IMR-90 (cell line): ENCODE measurements at regions not wholly inside any gene's neighbourhood (a gene's known extent, or its start where the extent isn't known, plus 50 kb on each side); places are given as distances from the start of the nearest gene placed in this dataset.

Experiments
- ATAC-seq: fragments of 200-7000 bp; cut with Tn5 transposase; 2 replicates; pipeline ENCODE4 v1.9.1; 2020; ENCODE audit warnings: low read depth, mild to moderate bottlenecking, moderate library complexity
- BruUV-seq: library from RNA; stranded (reverse); fragments of 400-500 nt; replicated peaks from 2 replicates; lab custom pipeline; 2021; lab: Mats Ljungman, UMichigan
- CTCF ChIA-PET: fragments of 300-600 bp; formaldehyde crosslinking; extraction: SDS; loops from one replicate; lab custom pipeline; 2021; ENCODE audit warnings: antibody characterized with exemption; lab: Yijun Ruan, JAX
- POLR2A ChIA-PET: fragments of 300-600 bp; sonication (Branson Sonifier 250); formaldehyde crosslinking; loops from one replicate; lab custom pipeline; 2022; ENCODE audit warnings: antibody characterized with exemption; ENCODE audit not compliant: unreplicated experiment; lab: Charles Lee
- DNase-seq: peaks from one replicate; pipeline ENCODE4 v3.0.0; 2013
- H2AFZ ChIP-seq: replicated peaks from 2 replicates; pipeline ENCODE3; 2013; ENCODE audit warnings: low read length, mild to moderate bottlenecking; ENCODE audit not compliant: poor library complexity
- H2AK5ac ChIP-seq: 2 replicates; pipeline ENCODE4 v1.6.1; 2013; ENCODE audit warnings: low read depth, low read length, inconsistent platforms
- H2AK9ac ChIP-seq: replicated peaks from 2 replicates; pipeline ENCODE3; 2013; ENCODE audit warnings: mild to moderate bottlenecking, low read depth, low read length, moderate library complexity; ENCODE audit not compliant: poor library complexity
- H2BK120ac ChIP-seq: 2 replicates; pipeline ENCODE4 v1.6.1; 2013; ENCODE audit warnings: low read depth, low read length, inconsistent platforms
- H2BK15ac ChIP-seq: 3 replicates; pipeline ENCODE4 v1.6.1; 2013; ENCODE audit warnings: low read depth, low read length, inconsistent platforms
- H2BK20ac ChIP-seq: 2 replicates; pipeline ENCODE4 v1.6.1; 2013; ENCODE audit warnings: low read depth, mild to moderate bottlenecking, inconsistent platforms, low read length, moderate library complexity
- H2BK5ac ChIP-seq: 2 replicates; pipeline ENCODE4 v1.6.1; 2013; ENCODE audit warnings: mild to moderate bottlenecking, low read depth, low read length, inconsistent platforms; ENCODE audit not compliant: poor library complexity, severe bottlenecking
- H3K14ac ChIP-seq: replicated peaks from 2 replicates; pipeline ENCODE4 v1.6.1; 2013; ENCODE audit warnings: low read depth, low read length, inconsistent platforms
- H3K18ac ChIP-seq: 2 replicates; pipeline ENCODE4 v1.6.1; 2013; ENCODE audit warnings: low read depth, low read length, control low read depth
- H3K23ac ChIP-seq: 2 replicates; pipeline ENCODE4 v1.6.1; 2013; ENCODE audit warnings: low read depth, low read length, inconsistent platforms
- H3K27ac ChIP-seq: 2 replicates; pipeline ENCODE4 v1.5.1; 2013; ENCODE audit warnings: mild to moderate bottlenecking, control low read depth, low read length; ENCODE audit not compliant: insufficient read depth
- H3K27me3 ChIP-seq: 2 replicates; pipeline ENCODE4 v1.6.1; 2013; ENCODE audit warnings: low read length; ENCODE audit not compliant: control insufficient read depth, insufficient read depth
- H3K36me3 ChIP-seq: 2 replicates; pipeline ENCODE4 v1.6.1; 2013; ENCODE audit warnings: low read length, mixed read lengths; ENCODE audit not compliant: control insufficient read depth, insufficient read depth
- H3K4ac ChIP-seq: 2 replicates; pipeline ENCODE4 v1.6.1; 2013; ENCODE audit warnings: low read depth, low read length, inconsistent platforms
- H3K4me1 ChIP-seq: 2 replicates; pipeline ENCODE4 v1.6.1; 2013; ENCODE audit warnings: low read length, mixed read lengths; ENCODE audit not compliant: control insufficient read depth, insufficient read depth
- H3K4me2 ChIP-seq: 2 replicates; pipeline ENCODE4 v1.6.1; 2013; ENCODE audit warnings: low read depth, mild to moderate bottlenecking, control low read depth, low read length, moderate library complexity
- H3K4me3 ChIP-seq: 2 replicates; pipeline ENCODE4 v1.5.1; 2013; ENCODE audit warnings: low read depth, mild to moderate bottlenecking, control low read depth, low read length, moderate library complexity; ENCODE audit not compliant: insufficient read depth
- H3K56ac ChIP-seq: 2 replicates; pipeline ENCODE4 v1.6.1; 2013; ENCODE audit warnings: low read length, inconsistent platforms; ENCODE audit not compliant: insufficient read depth; ENCODE audit errors: extremely low read depth
- H3K79me1 ChIP-seq, 2 experiments: 2 replicates each; pipeline ENCODE4 v1.6.1; 2013; ENCODE audit warnings: low read length in 2 of 2, inconsistent platforms in 1 of 2, low read depth in 1 of 2
- H3K9ac ChIP-seq: 2 replicates; pipeline ENCODE4 v1.6.1; 2013; ENCODE audit warnings: low read depth, low read length, control low read depth
- H3K9me1 ChIP-seq: 2 replicates; pipeline ENCODE4 v1.6.1; 2013; ENCODE audit warnings: low read length, inconsistent platforms; ENCODE audit not compliant: insufficient read depth
- H3K9me3 ChIP-seq: 2 replicates; pipeline ENCODE4 v1.6.1; 2013; ENCODE audit warnings: low read length; ENCODE audit not compliant: control insufficient read depth, insufficient read depth
- H4K20me1 ChIP-seq: 2 replicates; pipeline ENCODE4 v1.6.1; 2013; ENCODE audit warnings: low read length, inconsistent platforms; ENCODE audit not compliant: insufficient read depth
- H4K5ac ChIP-seq: 2 replicates; pipeline ENCODE4 v1.6.1; 2013; ENCODE audit warnings: mild to moderate bottlenecking, low read depth, low read length, control low read depth
- H4K8ac ChIP-seq, 2 experiments: 2 replicates each; pipeline ENCODE4 v1.6.1; 2013; ENCODE audit warnings: low read depth in 2 of 2, low read length in 2 of 2, control low read depth in 1 of 2, inconsistent platforms in 1 of 2
- H4K91ac ChIP-seq: 2 replicates; pipeline ENCODE4 v1.6.1; 2013; ENCODE audit warnings: low read depth, low read length, inconsistent platforms; ENCODE audit not compliant: insufficient read depth
- BHLHE40 ChIP-seq: fragments of 150-350 bp; IDR thresholded peaks from 2 replicates; pipeline ENCODE4 v1.6.1; 2016; ENCODE audit warnings: mild to moderate bottlenecking, low read depth, low read length
- CEBPB ChIP-seq: IDR thresholded peaks from 2 replicates; pipeline ENCODE4 v1.6.1; 2012; ENCODE audit warnings: low read depth, low read length, improper control_type of control experiment
- FOS ChIP-seq: fragments of 150-350 bp; IDR thresholded peaks from 2 replicates; pipeline ENCODE4 v1.6.1; 2016; ENCODE audit warnings: low read depth, low read length
- MAFK ChIP-seq: IDR thresholded peaks from 2 replicates; pipeline ENCODE4 v1.6.1; 2012; ENCODE audit warnings: low read depth, low read length, improper control_type of control experiment
- MAZ ChIP-seq: IDR thresholded peaks from 2 replicates; pipeline ENCODE4 v1.6.1; 2012; ENCODE audit warnings: low read depth, mild to moderate bottlenecking, low read length, improper control_type of control experiment, moderate library complexity, borderline replicate concordance
- MXI1 ChIP-seq: IDR thresholded peaks from 2 replicates; pipeline ENCODE4 v1.6.1; 2012; ENCODE audit warnings: low read depth, mild to moderate bottlenecking, low read length, moderate library complexity, borderline replicate concordance
- NFE2L2 ChIP-seq: fragments of 150-350 bp; IDR thresholded peaks from 2 replicates; pipeline ENCODE4 v1.6.1; 2016; ENCODE audit warnings: low read depth, mild to moderate bottlenecking, low read length
- POLR2A ChIP-seq: IDR thresholded peaks from 2 replicates; pipeline ENCODE4 v1.6.1; 2012; ENCODE audit warnings: mild to moderate bottlenecking, low read depth, low read length
- RAD21 ChIP-seq: IDR thresholded peaks from 2 replicates; pipeline ENCODE4 v1.6.1; 2012; ENCODE audit warnings: low read length, improper control_type of control experiment
- RFX5 ChIP-seq: IDR thresholded peaks from 2 replicates; pipeline ENCODE4 v1.8.0; 2012; ENCODE audit warnings: low read depth, mild to moderate bottlenecking, low read length, moderate library complexity
- SMC3 ChIP-seq: fragments of 150-350 bp; IDR thresholded peaks from 2 replicates; pipeline ENCODE4 v1.6.1; 2016; ENCODE audit warnings: low read depth, mild to moderate bottlenecking, antibody characterized with exemption, low read length, moderate library complexity
- WGBS, 2 experiments: methylation state at CpG; one replicate each; pipeline versions ENCODE4 v1.1.5 to v1.1.7; 2013; ENCODE audit warnings: missing lambda C conversion rate in 2 of 2; ENCODE audit not compliant: insufficient read length in 1 of 2; ENCODE audit errors: extremely low coverage in 2 of 2; 5-methylcytosine and 5-hydroxymethylcytosine counted together
- dilution Hi-C: fragments of 300-500 bp; cut with HindIII; formaldehyde crosslinking; loops from one replicate; pipeline ENCODE4 v1.14.3; 2018; ENCODE audit warnings: low sequenced_read_pairs; ENCODE audit not compliant: unreplicated experiment
- in situ Hi-C: fragments of 300-500 bp; cut with MboI; formaldehyde crosslinking; loops from 3 replicates; pipeline ENCODE4 v1.14.3; 2019; ENCODE audit warnings: low sequenced_read_pairs, inconsistent platforms, mixed read lengths
- intact Hi-C: fragments of 100-400 bp; cut with micrococcal nuclease; formaldehyde crosslinking; loops from 2 replicates; pipeline ENCODE4 v1.10.0; 2022
- TF ChIP-seq, protein P1 (sequence below): fragments of 150-350 bp; IDR thresholded peaks from 2 replicates; pipeline ENCODE4 v1.6.1; 2017; ENCODE audit warnings: mild to moderate bottlenecking, antibody characterized with exemption, low read length, low read depth
- TF ChIP-seq, protein P2 (sequence below): conservative IDR thresholded peaks from 2 replicates; pipeline ENCODE4 v1.5.1; 2012; ENCODE audit warnings: mild to moderate bottlenecking, low read depth, low read length, improper control_type of control experiment
- TF ChIP-seq, protein P3 (sequence below): fragments of 150-350 bp; IDR thresholded peaks from 2 replicates; pipeline ENCODE4 v1.6.1; 2016; ENCODE audit warnings: low read depth, mild to moderate bottlenecking, low read length, moderate library complexity, borderline replicate concordance

DNA sequence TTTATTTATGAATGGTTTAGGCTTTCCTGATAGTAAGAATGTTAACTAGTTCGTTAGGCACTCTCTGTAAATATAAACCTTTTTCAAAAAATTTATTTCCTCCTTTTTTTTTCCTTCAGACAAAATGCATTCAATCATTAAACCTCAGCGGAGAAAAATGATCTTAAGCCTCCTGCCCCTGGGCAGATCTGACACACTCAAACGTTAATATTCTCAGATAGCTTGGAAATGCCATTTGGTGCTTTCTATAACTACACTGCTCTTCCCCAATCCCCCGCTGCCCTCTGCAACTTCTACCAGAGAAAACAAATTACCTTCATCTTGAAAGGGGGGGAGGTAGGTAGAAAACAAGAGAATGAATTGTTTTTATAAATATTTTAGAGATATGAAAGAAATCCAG is 521.2 kb downstream of the MED13L start:
- H3K4me1 ChIP-seq: no peaks in the 10 kb centered on the region
- no peak overlapping the region for H3K4me2 ChIP-seq
- H3K27me3 ChIP-seq: peaks cover 11% of the 10 kb centered on the region
- no CpG with 5 or more reads among the region's 4 CpGs for WGBS, 2 experiments
- H3K79me1 ChIP-seq: no peaks in the 10 kb centered on the region
- intact Hi-C loops (no loop called here), in situ Hi-C loops (loop anchor here (5.0 to 25.0 kb wide), 2 partner anchors 1079 to 1769 kb away; no protein-coding TSS in a partner anchor), dilution Hi-C loops (no loop called here)
- no peak overlapping the region for H2BK5ac ChIP-seq
- no peak overlapping the region for H3K27ac ChIP-seq
- H3K14ac ChIP-seq: no peak overlapping the region
- H2BK20ac ChIP-seq: no peak overlapping the region
- no peak overlapping the region for H4K91ac ChIP-seq
- no peak overlapping the region for H2AK9ac ChIP-seq
- H3K23ac ChIP-seq: no peak overlapping the region
- no peaks in the 10 kb centered on the region for H3K36me3 ChIP-seq
- no peaks in the 10 kb centered on the region for H3K9me3 ChIP-seq
- BruUV-seq: no TSS peak
- no peak overlapping the region for H3K56ac ChIP-seq
- no peak overlapping the region for H3K4ac ChIP-seq
- no peak overlapping the region for H4K8ac ChIP-seq
- TF ChIP-seq, protein P1, sequence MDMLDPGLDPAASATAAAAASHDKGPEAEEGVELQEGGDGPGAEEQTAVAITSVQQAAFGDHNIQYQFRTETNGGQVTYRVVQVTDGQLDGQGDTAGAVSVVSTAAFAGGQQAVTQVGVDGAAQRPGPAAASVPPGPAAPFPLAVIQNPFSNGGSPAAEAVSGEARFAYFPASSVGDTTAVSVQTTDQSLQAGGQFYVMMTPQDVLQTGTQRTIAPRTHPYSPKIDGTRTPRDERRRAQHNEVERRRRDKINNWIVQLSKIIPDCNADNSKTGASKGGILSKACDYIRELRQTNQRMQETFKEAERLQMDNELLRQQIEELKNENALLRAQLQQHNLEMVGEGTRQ: no peak
- TF ChIP-seq FOS (no peak), SMC3 (no peak), MAFK (no peak), MXI1 (no peak), MAZ (no peak), NFE2L2 (no peak), RAD21 (no peak), RFX5 (no peak), POLR2A (no peak), BHLHE40 (no peak), CEBPB (no peak)
- TF ChIP-seq, protein P2, sequence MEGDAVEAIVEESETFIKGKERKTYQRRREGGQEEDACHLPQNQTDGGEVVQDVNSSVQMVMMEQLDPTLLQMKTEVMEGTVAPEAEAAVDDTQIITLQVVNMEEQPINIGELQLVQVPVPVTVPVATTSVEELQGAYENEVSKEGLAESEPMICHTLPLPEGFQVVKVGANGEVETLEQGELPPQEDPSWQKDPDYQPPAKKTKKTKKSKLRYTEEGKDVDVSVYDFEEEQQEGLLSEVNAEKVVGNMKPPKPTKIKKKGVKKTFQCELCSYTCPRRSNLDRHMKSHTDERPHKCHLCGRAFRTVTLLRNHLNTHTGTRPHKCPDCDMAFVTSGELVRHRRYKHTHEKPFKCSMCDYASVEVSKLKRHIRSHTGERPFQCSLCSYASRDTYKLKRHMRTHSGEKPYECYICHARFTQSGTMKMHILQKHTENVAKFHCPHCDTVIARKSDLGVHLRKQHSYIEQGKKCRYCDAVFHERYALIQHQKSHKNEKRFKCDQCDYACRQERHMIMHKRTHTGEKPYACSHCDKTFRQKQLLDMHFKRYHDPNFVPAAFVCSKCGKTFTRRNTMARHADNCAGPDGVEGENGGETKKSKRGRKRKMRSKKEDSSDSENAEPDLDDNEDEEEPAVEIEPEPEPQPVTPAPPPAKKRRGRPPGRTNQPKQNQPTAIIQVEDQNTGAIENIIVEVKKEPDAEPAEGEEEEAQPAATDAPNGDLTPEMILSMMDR: no peak
- TF ChIP-seq, protein P3, sequence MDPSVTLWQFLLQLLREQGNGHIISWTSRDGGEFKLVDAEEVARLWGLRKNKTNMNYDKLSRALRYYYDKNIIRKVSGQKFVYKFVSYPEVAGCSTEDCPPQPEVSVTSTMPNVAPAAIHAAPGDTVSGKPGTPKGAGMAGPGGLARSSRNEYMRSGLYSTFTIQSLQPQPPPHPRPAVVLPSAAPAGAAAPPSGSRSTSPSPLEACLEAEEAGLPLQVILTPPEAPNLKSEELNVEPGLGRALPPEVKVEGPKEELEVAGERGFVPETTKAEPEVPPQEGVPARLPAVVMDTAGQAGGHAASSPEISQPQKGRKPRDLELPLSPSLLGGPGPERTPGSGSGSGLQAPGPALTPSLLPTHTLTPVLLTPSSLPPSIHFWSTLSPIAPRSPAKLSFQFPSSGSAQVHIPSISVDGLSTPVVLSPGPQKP: no peak
- no peak overlapping the region for H3K9ac ChIP-seq
- H4K20me1 ChIP-seq: no peaks in the 10 kb centered on the region
- no peaks in the 10 kb centered on the region for H3K9me1 ChIP-seq
- no peak overlapping the region for H3K4me3 ChIP-seq
- H2BK15ac ChIP-seq: no peak overlapping the region
- POLR2A ChIA-PET: no interaction called here
- ATAC-seq (no peak), DNase-seq (no peak)
- H3K18ac ChIP-seq: no peak overlapping the region
- no peak overlapping the region for H2AFZ ChIP-seq
- H4K5ac ChIP-seq: no peak overlapping the region
- CTCF ChIA-PET: no interaction called here
- H2AK5ac ChIP-seq: no peak overlapping the region
- H2BK120ac ChIP-seq: no peak overlapping the region
